Endothelial cell of umbilical vein (primary cell): ENCODE measurements at regions not wholly inside any gene's neighbourhood (a gene's known extent, or its start where the extent isn't known, plus 50 kb on each side); places are given as distances from the start of the nearest gene placed in this dataset.

Experiments used
- BruUV-seq: library from RNA; stranded (reverse); fragments of 400-500 nt; replicated peaks from 2 replicates; lab custom pipeline; 2021; lab: Mats Ljungman, UMichigan
- CTCF ChIA-PET: fragments of 300-600, 350-600 bp; sonication (Branson Sonifier 250); formaldehyde crosslinking; loops from one replicate; lab custom pipeline; 2021; ENCODE audit warnings: antibody characterized with exemption, inconsistent platforms; lab: Charles Lee
- POLR2A ChIA-PET: fragments of 300-600, 350-600 bp; sonication (Branson Sonifier 250); formaldehyde crosslinking; loops from one replicate; lab custom pipeline; 2021; ENCODE audit warnings: antibody characterized with exemption, inconsistent platforms; lab: Charles Lee
- DNase-seq: peaks from one replicate; pipeline ENCODE4 v3.0.0-alpha.2; 2011; ENCODE audit warnings: low read depth, low spot score
- FAIRE-seq: peaks from 2 replicates; lab custom pipeline; 2011; peaks lifted over from hg19 to GRCh38; lab: Jason Lieb, UNC
- H2AFZ ChIP-seq: 2 replicates; pipeline ENCODE4 v1.6.0; 2012; ENCODE audit warnings: low read depth, low read length, control low read depth, inconsistent platforms
- H3K27ac ChIP-seq: 2 replicates; pipeline ENCODE4 v1.5.1; 2011; ENCODE audit warnings: low read depth, mild to moderate bottlenecking, control low read depth, low read length, moderate library complexity; ENCODE audit not compliant: insufficient read depth
- H3K27me3 ChIP-seq, 2 experiments: 2 replicates each; pipeline versions ENCODE4 v1.6.0 to v1.6.1; 2011; ENCODE audit warnings: low read length in 2 of 2, mixed read lengths in 1 of 2; ENCODE audit not compliant: control insufficient read depth in 2 of 2, insufficient read depth in 2 of 2
- H3K36me3 ChIP-seq, 2 experiments: 2 replicates in 1 of 2; 3 replicates in 1 of 2; pipeline ENCODE4 v1.5.1; 2011; ENCODE audit warnings: low read length in 2 of 2, mild to moderate bottlenecking in 1 of 2, moderate library complexity in 1 of 2; ENCODE audit not compliant: control insufficient read depth in 2 of 2, insufficient read depth in 2 of 2; ENCODE audit errors: extremely low read depth in 1 of 2
- H3K4me1 ChIP-seq: 3 replicates; pipeline ENCODE4 v1.5.1; 2011; ENCODE audit warnings: mild to moderate bottlenecking, low read length; ENCODE audit not compliant: control insufficient read depth, insufficient read depth; ENCODE audit errors: extremely low read depth
- H3K4me2 ChIP-seq: 2 replicates; pipeline ENCODE4 v1.6.1; 2011; ENCODE audit warnings: low read length, control low read depth, mixed read lengths; ENCODE audit not compliant: insufficient read depth
- H3K4me3 ChIP-seq, 3 experiments: fragments of 200-600 bp in 1 of 3; sonication (generic), shearing (Covaris generic) in 1 of 3; replicated peaks in 1 of 3; 2 replicates each; pipeline ENCODE4 v1.5.1; 2011 to 2016; ENCODE audit warnings: control low read depth in 3 of 3, low read length in 3 of 3, mild to moderate bottlenecking in 2 of 3, inconsistent platforms in 1 of 3, low read depth in 1 of 3, moderate library complexity in 1 of 3; ENCODE audit not compliant: insufficient read depth in 1 of 3
- H3K79me2 ChIP-seq: 2 replicates; pipeline ENCODE4 v1.6.0; 2012; ENCODE audit warnings: low read length, inconsistent platforms; ENCODE audit not compliant: control insufficient read depth, insufficient read depth
- H3K9ac ChIP-seq: replicated peaks from 2 replicates; pipeline ENCODE3; 2011; ENCODE audit warnings: low read length, control low read depth; ENCODE audit not compliant: insufficient read depth; ENCODE audit errors: extremely low read depth
- H3K9me1 ChIP-seq: replicated peaks from 3 replicates; pipeline ENCODE4 v1.6.0; 2011; ENCODE audit warnings: mild to moderate bottlenecking, low read length; ENCODE audit not compliant: control insufficient read depth, insufficient read depth; ENCODE audit errors: extremely low read depth
- H3K9me3 ChIP-seq: replicated peaks from 2 replicates; pipeline ENCODE4 v1.5.1; 2012; ENCODE audit warnings: low read length, inconsistent platforms; ENCODE audit not compliant: control insufficient read depth, insufficient read depth
- H4K20me1 ChIP-seq: replicated peaks from 2 replicates; pipeline ENCODE3; 2011; ENCODE audit warnings: mild to moderate bottlenecking, low read length; ENCODE audit not compliant: control insufficient read depth, insufficient read depth; ENCODE audit errors: extremely low read depth
- CTCF ChIP-seq, 2 donors: IDR thresholded peaks; 1 replicate in 1 of 2; 2 replicates in 1 of 2; pipeline ENCODE4 v1.5.1; 2011; ENCODE audit warnings: low read length in 2 of 2, mild to moderate bottlenecking in 2 of 2, moderate library complexity in 2 of 2, control low read depth in 1 of 2, inconsistent platforms in 1 of 2, low read depth in 1 of 2; ENCODE audit not compliant: insufficient read depth in 1 of 2; ENCODE audit errors: extremely low read depth in 1 of 2
- EZH2 ChIP-seq: IDR thresholded peaks from 2 replicates; pipeline ENCODE4 v1.6.1; 2012; ENCODE audit warnings: borderline replicate concordance, low read depth, mild to moderate bottlenecking, moderate library complexity, low read length, inconsistent platforms; ENCODE audit not compliant: severe bottlenecking
- FOS ChIP-seq: IDR thresholded peaks from 2 replicates; pipeline ENCODE4 v1.6.1; 2011; ENCODE audit warnings: mild to moderate bottlenecking, low read length, moderate library complexity, borderline replicate concordance; ENCODE audit not compliant: insufficient read depth
- GATA2 ChIP-seq: IDR thresholded peaks from 2 replicates; pipeline ENCODE4 v1.7.0; 2011; ENCODE audit warnings: low read depth, mild to moderate bottlenecking, moderate library complexity, mixed read lengths, low read length; ENCODE audit not compliant: insufficient read length, insufficient read depth
- JUN ChIP-seq: IDR thresholded peaks from 2 replicates; pipeline ENCODE4 v1.6.1; 2011; ENCODE audit warnings: borderline replicate concordance, low read depth; ENCODE audit not compliant: insufficient read length, insufficient read depth
- MAX ChIP-seq: IDR thresholded peaks from 2 replicates; pipeline ENCODE4 v1.6.1; 2011; ENCODE audit not compliant: insufficient read depth, insufficient read length
- MYC ChIP-seq: IDR thresholded peaks from one replicate; pipeline ENCODE4 v1.6.1; 2011; ENCODE audit warnings: mild to moderate bottlenecking, low read depth, low read length
- POLR2A ChIP-seq: IDR thresholded peaks from 2 replicates; pipeline ENCODE4 v1.6.1; 2012; ENCODE audit warnings: low read depth, mild to moderate bottlenecking, control low read depth, low read length
- POLR2AphosphoS5 ChIP-seq: IDR thresholded peaks from 2 replicates; pipeline ENCODE4 v1.6.1; 2012; ENCODE audit warnings: low read depth, mild to moderate bottlenecking, control low read depth, low read length, moderate library complexity; ENCODE audit not compliant: insufficient read depth
- dilution Hi-C: fragments of 300-500 bp; cut with MboI; formaldehyde crosslinking; loops from one replicate; pipeline ENCODE4 v1.15.0; 2019; ENCODE audit warnings: low sequenced_read_pairs; ENCODE audit not compliant: extremely low pct_ligation_motif_present
- intact Hi-C: fragments of 100-400 bp; cut with micrococcal nuclease; formaldehyde crosslinking; loops from one replicate; pipeline ENCODE4 v1.10.0; 2022

- no peak overlapping the region for H2AFZ ChIP-seq
- ChIA-PET CTCF (no interaction called here), POLR2A (no interaction called here)
- H3K4me3 ChIP-seq: no peak overlapping the region
- no peaks in the 10 kb centered on the region for H3K79me2 ChIP-seq
- no peak overlapping the region for H3K9ac ChIP-seq
- H3K36me3 ChIP-seq: no peaks in the 10 kb centered on the region
- H3K9me3 ChIP-seq: no peaks in the 10 kb centered on the region
- TF ChIP-seq MAX (no peak), EZH2 (no peak), POLR2A (no peak), FOS (no peak), POLR2AphosphoS5 (no peak), JUN (no peak), MYC (no peak), GATA2 (no peak), CTCF (IDR thresholded peaks at IDR 0.05; ENCODE audit: extremely low read depth in 1 of 2, insufficient read depth in 1 of 2, low read depth in 1 of 2, low read length in 2 of 2) (no peak)
- H3K27ac ChIP-seq: no peak overlapping the region
- intact Hi-C loops: no loop called here
- DNase-seq (no peak), FAIRE-seq (no peak)
- no peaks in the 10 kb centered on the region for H3K4me1 ChIP-seq
- dilution Hi-C loops: no loop called here
- no TSS peak for BruUV-seq
- no peak overlapping the region for H3K4me2 ChIP-seq
- H4K20me1 ChIP-seq: no peaks in the 10 kb centered on the region
- no peaks in the 10 kb centered on the region for H3K27me3 ChIP-seq
- H3K9me1 ChIP-seq: no peaks in the 10 kb centered on the region
Measured at GRCh38 chr1:221945669-221946068, 203.8 kb upstream of the DUSP10 start.
